ENCODE measurements at regions not wholly inside any gene's neighbourhood (a gene's known extent, or its start where the extent isn't known, plus 50 kb on each side); places are given as distances from the start of the nearest gene placed in this dataset.

DNA sequence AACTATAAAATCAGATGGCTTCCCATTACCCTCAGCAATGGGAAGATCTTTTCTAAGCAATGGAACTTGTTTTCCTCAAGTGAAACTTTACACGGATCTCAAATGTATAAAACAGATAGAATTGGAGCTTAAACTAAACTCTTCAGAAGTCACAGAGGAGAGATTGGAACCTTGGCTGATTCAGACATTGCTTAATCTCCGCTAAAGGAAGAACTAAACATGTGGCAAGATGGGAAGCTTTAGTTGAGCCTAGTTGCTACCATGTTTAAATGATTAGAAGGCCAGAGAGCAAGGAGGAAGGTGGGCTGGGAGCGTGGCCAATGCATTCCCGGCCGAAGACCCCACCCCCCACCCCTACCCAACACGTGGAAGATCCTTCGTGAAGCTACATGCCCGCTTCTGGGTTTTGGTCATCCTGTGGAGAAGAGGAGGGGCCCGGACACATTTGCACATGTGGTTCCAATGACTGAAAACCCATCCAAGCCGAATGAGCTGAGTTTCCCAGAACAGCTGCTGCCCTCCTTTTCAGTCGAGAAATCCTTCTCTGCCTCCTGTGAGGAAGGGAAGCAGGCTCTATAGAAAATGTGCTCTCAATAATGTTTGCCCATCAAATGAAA is 164.3 kb downstream of the MIS18A start:
- TF ChIP-seq, protein P1, sequence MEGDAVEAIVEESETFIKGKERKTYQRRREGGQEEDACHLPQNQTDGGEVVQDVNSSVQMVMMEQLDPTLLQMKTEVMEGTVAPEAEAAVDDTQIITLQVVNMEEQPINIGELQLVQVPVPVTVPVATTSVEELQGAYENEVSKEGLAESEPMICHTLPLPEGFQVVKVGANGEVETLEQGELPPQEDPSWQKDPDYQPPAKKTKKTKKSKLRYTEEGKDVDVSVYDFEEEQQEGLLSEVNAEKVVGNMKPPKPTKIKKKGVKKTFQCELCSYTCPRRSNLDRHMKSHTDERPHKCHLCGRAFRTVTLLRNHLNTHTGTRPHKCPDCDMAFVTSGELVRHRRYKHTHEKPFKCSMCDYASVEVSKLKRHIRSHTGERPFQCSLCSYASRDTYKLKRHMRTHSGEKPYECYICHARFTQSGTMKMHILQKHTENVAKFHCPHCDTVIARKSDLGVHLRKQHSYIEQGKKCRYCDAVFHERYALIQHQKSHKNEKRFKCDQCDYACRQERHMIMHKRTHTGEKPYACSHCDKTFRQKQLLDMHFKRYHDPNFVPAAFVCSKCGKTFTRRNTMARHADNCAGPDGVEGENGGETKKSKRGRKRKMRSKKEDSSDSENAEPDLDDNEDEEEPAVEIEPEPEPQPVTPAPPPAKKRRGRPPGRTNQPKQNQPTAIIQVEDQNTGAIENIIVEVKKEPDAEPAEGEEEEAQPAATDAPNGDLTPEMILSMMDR (IDR thresholded peaks at IDR 0.05; ENCODE audit: insufficient read depth, low read length, missing control alignments): no peak
- ChIA-PET POLR2A (no interaction called here), CTCF (no interaction called here)
- no peak for DNase-seq (ENCODE audit: low read depth, low spot score)
- H3K4me3 ChIP-seq (ENCODE audit: low read depth, low read length): no peak overlapping the region

DNA sequence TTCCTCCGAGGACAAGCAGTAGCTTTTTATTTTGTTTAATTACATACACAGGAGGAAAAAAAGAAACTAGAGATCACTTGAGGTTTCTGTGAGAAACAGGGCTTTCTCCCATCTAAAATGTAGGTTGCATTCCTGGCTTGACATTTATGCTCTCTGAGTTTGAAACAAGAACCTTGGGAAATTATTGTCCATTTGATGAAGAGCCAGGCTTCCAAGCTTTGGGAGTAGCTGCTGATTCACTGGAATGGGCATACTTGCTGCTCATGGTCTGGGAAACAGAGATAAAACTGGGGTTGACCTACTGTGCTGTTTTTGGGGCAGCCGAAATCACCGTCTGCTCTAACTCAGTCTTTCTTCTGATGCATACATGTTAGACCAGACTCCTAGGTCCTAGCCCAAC is 165.4 kb downstream of the MIS18A start:
- no peak overlapping the region for H3K4me3 ChIP-seq (ENCODE audit: low read depth, low read length)
- no peak for DNase-seq (ENCODE audit: low read depth, low spot score)
- CTCF ChIA-PET: no interaction called here
- TF ChIP-seq, protein P1 (IDR thresholded peaks at IDR 0.05; ENCODE audit: insufficient read depth, low read length, missing control alignments): no peak
- POLR2A ChIA-PET: no interaction called here

DNA sequence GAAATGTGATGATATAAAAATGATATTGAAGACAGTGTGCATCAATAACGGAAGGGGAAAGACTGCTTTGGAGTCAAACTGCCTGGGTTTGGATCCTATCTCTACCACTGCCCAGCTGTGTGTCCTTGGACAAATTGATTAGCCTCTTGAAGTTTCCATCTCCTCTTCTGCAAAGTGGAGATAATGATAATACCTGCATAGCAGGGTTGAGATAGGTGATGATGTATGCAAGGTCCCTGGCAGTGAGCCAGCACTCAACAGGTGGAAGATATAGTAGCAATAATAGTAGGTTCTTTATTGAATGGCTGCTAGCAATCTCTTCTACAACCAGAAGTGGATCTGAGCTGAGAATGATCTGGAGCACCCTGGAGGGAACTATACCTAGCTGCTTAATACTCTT is 166.7 kb downstream of the MIS18A start:
- H3K4me3 ChIP-seq (ENCODE audit: low read depth, low read length): no peak overlapping the region
- DNase-seq (ENCODE audit: low read depth, low spot score): no peak
- ChIA-PET CTCF (no interaction called here), POLR2A (no interaction called here)
- TF ChIP-seq, protein P1 (IDR thresholded peaks at IDR 0.05; ENCODE audit: insufficient read depth, low read length, missing control alignments): no peak

DNA sequence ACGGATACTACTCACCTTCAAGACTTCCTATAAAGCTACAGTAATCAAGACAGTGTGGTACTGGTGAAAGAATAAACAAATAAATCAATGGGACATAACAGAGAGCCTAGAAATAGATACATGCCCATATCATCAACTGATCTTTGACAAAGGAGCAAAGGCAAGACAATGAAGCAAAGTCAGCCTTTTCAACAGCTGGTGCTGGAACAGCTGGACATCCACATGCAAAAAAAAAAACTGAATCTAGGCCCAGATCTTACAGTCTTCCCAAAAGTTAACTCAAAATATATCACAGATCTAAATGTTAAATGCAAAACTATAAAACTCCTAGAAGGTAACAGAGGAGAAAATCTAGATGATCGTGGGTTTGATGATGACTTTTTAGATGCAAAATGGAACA is 170.3 kb downstream of the MIS18A start:
- ChIA-PET CTCF (no interaction called here), POLR2A (no interaction called here)
- no peak overlapping the region for H3K4me3 ChIP-seq (ENCODE audit: low read depth, low read length)
- DNase-seq (ENCODE audit: low read depth, low spot score): no peak
- TF ChIP-seq, protein P1 (IDR thresholded peaks at IDR 0.05; ENCODE audit: insufficient read depth, low read length, missing control alignments): no peak

DNA sequence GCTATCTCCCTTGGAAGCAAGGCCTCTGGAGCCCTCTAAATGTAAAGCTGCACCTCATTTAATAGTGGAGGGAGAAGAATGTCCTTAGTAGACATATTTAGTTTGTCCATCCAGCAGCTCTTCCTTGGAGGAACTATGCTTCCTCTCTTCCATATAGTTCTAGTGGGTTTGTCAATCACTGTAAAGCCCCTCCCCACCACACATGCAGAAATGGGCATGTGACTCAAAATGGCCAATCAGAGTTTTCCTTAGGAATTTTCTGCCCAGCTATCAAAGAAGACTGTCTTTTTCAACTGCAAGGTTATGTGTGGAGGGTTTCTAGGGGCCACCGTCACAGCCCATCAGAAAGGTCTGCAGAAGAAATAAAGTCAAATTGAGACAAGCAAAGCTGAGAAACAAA is 175.5 kb downstream of the MIS18A start:
- ChIA-PET POLR2A (no interaction called here), CTCF (interaction anchor here (1.7 kb wide), 1 partner anchor 236 kb away, joined by 4 read pairs; no protein-coding TSS in a partner anchor)
- no peak overlapping the region for H3K4me3 ChIP-seq (ENCODE audit: low read depth, low read length)
- TF ChIP-seq, protein P1 (IDR thresholded peaks at IDR 0.05; ENCODE audit: insufficient read depth, low read length, missing control alignments): no peak
- DNase-seq (ENCODE audit: low read depth, low spot score): no peak

DNA sequence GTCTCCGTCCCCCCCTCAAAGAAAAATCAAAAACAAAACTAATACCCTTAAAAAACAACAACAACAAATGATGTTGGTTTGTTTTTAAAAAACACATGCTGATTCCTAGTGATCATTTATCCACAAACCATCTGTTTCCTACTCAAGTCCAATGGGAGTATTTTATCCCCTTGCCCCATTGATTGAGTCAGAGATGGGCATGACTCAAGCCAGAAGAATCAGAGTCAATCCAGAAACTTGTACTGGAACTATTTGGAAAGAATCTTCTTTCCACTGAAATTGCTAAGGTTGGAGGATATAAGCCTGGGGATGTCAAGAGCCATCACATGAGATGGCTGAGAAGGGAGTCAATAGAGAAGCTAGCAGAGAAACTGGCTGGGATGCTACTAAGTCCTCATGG is 176.4 kb downstream of the MIS18A start:
- CTCF ChIA-PET: interaction anchor here (1.7 kb wide), 1 partner anchor 235 kb away, joined by 4 read pairs; no protein-coding TSS in a partner anchor
- TF ChIP-seq, protein P1 (IDR thresholded peaks at IDR 0.05; ENCODE audit: insufficient read depth, low read length, missing control alignments): no peak
- DNase-seq (ENCODE audit: low read depth, low spot score): no peak
- POLR2A ChIA-PET: no interaction called here
- no peak overlapping the region for H3K4me3 ChIP-seq (ENCODE audit: low read depth, low read length)
